Fibroblast of skin of back (primary cell): ENCODE measurements at regions not wholly inside any gene's neighbourhood (a gene's known extent, or its start where the extent isn't known, plus 50 kb on each side); places are given as distances from the start of the nearest gene placed in this dataset.

ENCODE experiments used
- DNase-seq: peaks from one replicate; pipeline ENCODE4 v3.0.0-alpha.2; 2013

DNA sequence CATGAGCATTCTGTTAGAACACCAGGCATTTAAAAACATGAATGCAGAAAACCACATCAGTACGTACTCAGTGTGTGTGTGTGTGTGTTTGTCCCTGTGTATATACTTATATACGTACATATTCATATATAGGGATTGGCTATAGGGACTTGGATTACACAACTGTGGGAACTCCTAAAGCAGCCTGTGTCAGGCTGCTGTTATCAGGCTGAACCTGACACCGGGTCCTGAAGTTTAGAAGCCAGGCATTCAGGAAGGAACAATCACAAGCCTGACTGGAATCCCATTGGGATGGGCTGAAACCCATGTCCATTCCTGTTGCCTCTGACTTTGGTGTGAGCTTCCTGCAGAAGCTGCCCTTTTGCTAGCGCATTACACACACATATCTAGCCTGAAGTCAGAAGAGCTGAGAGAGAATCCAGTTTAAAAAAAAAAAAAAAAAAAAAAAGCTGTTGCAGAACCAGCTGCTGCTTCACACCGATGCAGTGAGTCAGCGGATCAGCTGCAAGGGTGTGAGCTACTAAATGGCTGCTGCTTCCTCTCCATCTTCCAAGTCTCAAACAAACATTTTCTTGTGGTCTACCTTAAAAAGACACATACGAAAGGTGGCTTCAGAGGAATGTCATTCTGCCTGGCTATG lies 348.1 kb downstream of the THBS2 start:
- no peak for DNase-seq

DNA sequence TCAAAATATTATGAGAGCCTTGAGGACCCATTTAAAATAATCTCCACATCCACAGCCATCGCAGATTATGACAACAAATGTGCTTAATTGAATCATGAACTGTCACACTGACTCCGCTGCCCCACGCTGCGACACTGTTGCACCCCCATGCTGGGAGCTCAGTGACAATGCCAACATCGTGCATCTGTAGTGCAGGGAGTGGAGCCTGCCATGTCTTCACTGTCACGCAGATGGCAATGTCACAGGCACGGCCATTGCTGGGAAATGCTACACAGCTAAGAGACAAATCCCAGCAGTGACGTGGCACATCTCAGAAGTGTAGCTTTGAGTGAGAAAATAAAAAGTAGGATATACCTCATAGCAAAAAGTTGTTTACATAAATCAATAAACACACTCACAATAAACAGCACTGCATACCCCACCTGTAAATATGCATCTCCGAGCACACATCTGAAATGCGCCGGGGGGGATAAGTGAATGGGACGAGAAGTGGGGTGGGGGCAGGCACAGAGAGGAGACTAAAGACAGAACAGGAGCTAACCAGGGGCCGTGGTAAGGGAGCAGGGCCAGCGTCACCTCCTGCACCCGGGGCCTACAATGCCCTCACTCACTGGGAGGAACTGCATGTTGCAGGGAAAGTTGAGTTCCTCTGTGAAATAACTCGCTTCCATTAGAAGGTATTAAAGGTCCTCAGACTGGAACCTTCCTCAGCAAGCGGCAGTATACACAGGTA lies 349.9 kb downstream of the THBS2 start:
- no peak for DNase-seq

- DNase-seq: no peak
Measured at GRCh38 chr6:168902075-168902474, 351.6 kb downstream of the THBS2 start.

DNA sequence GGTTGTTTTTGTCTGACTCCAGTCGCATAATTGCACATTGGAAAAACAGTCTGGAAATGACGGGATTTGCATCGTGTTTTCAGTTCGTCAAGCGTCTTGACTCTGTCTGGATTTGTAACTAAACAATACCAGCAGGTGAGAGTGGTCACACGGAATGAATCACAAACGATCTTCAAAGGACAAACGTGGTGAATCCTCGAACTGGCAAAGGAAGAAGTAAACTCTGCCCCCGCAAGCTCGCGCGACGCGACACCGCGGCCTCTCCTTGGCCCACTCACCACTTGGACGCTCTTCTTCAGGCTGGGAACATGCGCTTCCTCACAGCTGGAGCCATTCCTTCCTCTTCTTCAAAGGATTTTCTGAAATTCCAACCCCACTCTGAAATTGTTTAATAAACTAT lies 352.6 kb downstream of the THBS2 start:
- no peak for DNase-seq

GRCh38 chr6:168896321-168896720 lies 357.3 kb downstream of the THBS2 start:
- DNase-seq: no peak

GRCh38 chr6:168895102-168895812 lies 358.4 kb downstream of the THBS2 start:
- DNase-seq: peak; percentile 63

DNA sequence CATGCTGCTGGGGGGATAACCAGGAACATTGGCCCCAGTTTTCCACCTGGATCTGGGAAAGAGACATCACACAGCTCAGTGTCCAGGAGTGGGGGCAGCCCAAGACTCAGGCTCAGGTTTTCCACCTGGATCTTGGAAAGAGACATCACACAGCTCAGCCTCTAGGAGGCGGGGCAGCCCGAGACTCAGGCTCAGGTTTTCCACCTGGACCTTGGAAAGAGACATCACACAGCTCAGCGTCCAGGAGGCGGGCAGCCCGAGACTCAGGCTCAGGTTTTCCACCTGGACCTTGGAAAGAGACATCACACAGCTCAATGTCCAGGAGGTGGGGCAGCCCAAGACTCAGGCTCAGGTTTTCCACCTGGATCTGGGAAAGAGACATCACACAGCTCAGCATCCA lies 361.6 kb downstream of the THBS2 start:
- DNase-seq: no peak

DNA sequence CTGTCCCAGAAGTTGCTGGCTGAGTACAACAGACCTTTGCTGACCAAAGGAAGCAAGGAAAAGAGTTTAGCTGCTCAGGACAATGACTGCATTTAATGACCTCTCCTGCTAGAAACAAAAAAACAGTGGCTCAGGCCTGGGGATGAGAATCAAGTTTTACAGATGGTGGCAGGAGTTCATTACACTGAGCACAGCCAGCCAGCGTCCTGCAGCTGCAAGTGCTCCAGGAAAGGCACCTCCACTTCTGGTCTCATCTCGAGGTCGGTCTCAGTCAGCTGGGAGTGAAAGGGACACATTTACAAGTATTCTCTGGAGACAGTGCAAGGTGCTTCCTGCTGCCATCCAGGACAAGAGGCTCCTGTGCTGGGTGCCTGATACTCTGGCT lies 362.7 kb downstream of the THBS2 start:
- no peak for DNase-seq

DNA sequence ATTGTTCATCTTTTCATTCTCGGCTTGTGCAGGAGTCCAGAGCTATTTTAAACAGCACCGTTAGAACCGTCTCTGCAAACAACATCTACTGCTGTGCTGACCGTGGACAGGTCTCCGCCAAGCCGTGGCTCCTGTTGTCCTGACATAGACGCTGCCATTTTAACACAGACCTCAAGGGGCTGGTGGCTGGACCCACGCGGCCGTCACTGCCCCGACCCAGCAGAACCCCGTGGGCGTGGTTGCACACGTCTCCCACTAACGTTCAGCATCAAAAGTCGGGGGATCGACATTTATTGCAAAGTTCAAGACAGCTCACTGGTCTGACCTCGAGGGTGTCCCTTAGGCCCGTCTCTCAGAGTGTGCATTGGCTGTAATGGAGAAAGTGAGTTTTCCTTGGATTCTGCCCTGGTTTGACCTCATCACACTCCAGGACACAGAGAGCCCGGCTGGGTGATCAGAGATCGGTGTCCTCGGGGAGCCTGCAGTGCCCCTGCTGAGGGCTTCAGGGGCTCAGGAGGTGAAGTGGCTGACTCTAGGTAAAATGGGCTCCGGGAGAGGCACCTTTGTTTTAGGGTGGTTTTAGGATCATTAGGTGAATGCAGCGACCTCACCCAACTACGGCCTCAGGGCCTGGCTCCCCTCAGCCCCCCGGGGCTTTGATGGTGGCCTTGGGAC lies 363.2 kb downstream of the THBS2 start:
- no peak for DNase-seq

DNA sequence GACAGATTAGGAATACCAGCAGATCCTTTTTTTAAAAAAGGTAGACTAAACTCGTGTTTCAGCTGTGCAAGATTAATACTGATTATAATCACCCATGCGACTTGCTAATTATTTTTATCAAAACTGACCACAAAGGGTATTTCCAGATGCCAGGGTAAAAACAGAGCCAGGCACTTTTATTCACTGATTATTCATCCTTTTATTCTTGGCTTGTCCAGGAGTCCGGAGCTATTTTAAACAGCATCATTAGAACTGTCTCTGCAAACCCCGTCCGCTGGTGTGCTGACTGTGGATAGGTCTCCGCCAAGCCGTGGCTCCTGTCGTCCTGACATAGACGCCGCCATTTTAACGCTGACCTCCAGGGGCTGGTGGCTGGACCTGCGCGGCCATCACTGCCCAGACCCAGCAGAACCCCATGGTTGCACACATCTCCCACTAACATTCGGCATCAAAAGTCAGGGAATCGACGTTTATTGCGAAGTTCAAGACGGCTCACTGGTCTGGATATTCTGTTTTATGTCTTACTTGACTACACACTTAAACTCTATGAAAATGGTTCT lies 364.8 kb downstream of the THBS2 start:
- DNase-seq: no peak

DNA sequence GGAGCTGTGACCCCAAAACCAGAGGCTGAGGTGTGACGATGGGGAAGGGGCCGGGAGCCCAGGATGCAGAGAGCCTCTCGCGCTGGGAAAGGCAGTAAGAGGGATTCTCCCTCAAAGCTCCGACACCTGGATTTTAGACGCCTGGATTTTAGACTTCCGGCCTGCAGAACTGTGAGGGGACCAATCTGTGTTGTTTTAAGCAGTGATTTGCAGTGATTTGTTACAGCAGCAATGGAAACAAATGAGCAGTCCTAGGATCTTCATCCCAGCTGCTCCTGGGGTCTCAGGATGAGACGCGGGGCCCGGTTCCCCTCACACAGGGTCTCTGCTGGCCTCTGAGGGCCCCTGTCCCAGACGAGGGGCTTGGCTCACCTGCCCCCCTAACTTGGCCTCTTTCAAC lies 365.5 kb downstream of the THBS2 start:
- DNase-seq: no peak

DNA sequence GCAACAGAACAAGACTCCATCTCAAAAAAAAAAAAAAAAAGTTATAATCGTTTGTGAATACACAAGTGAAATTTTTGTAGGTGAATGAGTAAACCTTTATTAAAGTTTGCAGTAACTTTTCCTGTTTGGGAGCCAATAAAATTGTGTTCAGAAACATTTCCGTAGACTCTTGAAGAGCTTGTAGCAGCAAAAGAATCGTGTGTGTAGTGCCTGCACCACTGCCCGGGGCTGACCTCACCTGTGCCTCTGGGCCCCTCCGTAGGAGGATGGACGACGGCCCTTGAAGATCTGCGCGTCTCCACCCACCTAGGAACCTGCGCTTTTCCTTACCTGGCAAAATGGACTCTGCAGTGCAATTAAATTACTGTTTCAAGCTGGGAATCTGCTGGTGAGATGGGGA lies 366.0 kb downstream of the THBS2 start:
- DNase-seq: no peak

DNA sequence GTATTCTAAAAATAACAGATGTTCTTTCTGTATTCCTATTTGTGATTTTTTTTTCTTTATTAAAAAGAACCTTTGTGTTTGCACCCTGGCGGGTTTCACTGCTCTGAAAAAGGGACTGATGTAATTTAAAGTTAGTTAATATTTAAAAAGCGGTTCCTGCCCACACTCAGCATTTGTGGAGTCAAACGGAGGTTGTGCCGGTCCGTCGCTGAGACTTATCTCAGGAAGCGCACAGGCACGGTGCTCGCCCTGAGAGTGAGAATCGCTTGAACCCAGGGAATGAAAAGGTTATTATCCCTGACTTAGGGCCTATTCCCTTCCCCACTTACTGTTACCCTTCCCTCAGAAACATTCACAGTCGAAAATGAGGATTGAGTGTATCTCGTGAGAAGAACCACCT lies 366.7 kb downstream of the THBS2 start:
- no peak for DNase-seq

DNA sequence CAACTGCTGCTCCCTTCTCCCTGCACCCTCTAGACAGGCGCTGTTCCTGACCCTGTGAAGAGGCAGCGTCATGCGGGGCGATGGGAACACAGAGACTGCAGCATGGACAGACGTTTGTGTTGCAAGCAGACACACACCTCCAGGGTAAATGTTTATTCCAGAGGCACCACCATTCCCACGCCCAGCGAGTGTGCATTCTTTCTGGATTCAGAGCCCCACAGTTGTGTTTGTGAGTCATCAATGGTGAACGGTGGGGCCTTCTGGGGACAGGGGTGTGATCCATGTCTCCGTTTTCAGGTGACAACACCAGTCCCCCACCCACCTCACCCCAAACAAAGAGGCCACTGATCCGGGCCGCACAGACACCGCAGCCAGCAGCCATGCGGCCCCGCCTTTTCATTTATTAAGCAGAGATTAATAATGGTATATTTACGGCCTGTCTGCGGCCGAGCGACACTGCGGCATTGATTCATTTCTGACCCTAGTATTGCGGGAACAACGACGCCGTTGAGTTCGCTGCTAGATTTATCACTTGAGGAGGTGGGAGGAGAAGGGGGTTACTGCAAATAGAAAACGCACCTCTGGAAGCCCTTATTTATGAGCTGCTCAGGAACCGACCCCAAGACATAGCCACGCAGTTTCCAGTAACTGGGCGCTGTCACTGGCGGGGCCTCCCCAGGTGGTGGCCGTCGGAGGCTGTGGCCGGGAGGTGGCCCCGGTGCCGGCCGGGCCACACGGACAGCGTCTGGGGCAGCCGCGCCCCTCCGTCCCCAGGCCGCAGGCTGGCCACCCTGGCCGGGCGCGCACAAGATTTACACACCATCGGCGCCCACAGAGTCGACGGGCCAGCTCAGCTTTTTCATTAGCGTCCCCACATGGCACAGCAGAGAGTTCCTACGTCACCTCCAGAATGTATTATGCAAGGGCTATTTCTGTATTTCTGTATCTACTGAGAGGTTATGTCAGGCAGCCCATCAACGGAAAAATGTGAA lies 367.6 kb downstream of the THBS2 start:
- DNase-seq: no peak

DNA sequence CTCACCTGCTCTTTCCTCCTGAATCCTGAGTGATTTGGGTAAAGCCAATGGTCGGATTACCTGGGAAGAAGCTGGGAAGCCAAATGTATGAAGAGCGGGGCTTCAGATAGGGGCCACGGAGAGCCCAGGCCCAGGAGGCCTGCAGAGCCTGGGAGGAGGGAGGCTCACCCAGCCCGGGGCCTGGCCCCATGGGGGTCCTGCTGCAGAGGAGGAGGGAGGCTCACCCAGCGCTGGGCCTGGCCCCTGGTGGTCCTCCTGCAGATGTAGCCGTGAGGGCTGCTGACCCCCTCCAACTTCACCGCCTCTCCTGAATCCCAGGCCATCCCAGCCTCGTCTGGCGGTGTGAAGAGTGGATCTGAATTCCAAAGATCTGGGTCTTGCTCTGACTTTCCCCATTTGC lies 368.4 kb downstream of the THBS2 start:
- no peak for DNase-seq

- peak; percentile 36 for DNase-seq
Measured at GRCh38 chr6:168884646-168885086, 369.0 kb downstream of the THBS2 start.

- DNase-seq: no peak
Measured at GRCh38 chr6:168884050-168884645, 369.5 kb downstream of the THBS2 start.

GRCh38 chr6:168883410-168884049 lies 370.1 kb downstream of the THBS2 start:
- no peak for DNase-seq

DNA sequence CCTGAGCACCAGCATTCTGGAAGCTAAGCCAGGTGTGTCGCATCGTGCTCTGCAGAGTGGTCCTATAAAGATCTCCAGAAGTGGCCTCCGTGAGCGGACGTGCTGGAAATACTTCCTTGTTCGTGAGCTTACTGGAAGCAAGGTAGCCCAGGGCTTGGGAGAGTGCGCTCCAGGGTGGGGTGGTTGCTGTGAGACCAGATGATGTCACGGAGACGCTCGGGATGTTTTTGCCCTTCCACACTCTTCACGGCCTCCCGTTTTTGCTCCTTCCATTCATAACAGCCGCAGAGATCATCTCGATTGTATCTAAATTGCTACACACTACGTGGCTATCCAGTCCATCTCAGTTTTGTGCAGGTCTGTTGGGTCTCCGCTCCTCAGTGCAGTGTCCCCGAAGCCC lies 373.4 kb downstream of the THBS2 start:
- no peak for DNase-seq

DNA sequence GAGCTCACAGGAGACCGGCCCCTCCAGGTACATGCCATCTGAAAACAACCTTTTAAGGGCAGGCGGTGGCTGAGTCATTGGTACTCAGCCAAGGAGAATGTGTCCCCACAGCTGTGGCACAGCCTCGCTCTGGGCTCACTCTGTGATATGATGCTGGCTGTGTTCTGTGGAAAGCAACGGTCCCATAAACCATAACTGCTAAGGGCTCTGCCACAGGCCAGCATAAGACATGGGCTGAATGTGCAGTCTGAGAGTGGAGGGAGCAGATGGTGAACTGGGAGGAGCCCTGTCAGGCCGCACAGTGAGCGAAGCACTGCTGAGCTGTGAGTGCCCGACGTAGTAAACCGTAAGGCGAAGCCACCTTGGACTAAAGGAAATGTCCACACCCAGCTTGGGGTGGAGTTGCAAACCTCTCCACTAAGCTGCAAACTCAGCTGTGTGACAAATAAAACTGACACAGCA lies 375.8 kb downstream of the THBS2 start:
- DNase-seq: no peak

- no peak for DNase-seq
Measured at GRCh38 chr6:168876956-168877355, 376.7 kb downstream of the THBS2 start.
